Type B pancreatic cell (in vitro differentiated cells): ENCODE measurements at regions not wholly inside any gene's neighbourhood (a gene's known extent, or its start where the extent isn't known, plus 50 kb on each side); places are given as distances from the start of the nearest gene placed in this dataset.

Experiments
- DNase-seq: peaks from one replicate; pipeline ENCODE4 v3.0.0; 2021; ENCODE audit warnings: mixed read lengths; ENCODE audit not compliant: unreplicated experiment; ENCODE audit errors: extremely low spot score
- H3K27ac Mint-ChIP-seq: 2 replicates; pipeline ENCODE4 v1.8.0; 2021; ENCODE audit warnings: mild to moderate bottlenecking, mixed read lengths
- H3K27me3 Mint-ChIP-seq: 2 replicates; pipeline ENCODE4 v1.8.0; 2021; ENCODE audit warnings: mixed read lengths
- H3K36me3 Mint-ChIP-seq: 2 replicates; pipeline ENCODE4 v1.8.0; 2021; ENCODE audit warnings: mixed read lengths
- H3K4me1 Mint-ChIP-seq: one replicate; pipeline ENCODE4 v1.8.0; 2021; ENCODE audit warnings: mixed read lengths; ENCODE audit not compliant: unreplicated experiment
- H3K4me3 Mint-ChIP-seq: 2 replicates; pipeline ENCODE4 v1.8.0; 2021; ENCODE audit warnings: mild to moderate bottlenecking, mixed read lengths
- H3K9me3 Mint-ChIP-seq: 2 replicates; pipeline ENCODE4 v1.8.0; 2021; ENCODE audit warnings: mixed read lengths
- TF ChIP-seq, protein P1 (sequence below): fragments of 200-600 bp; sonication (generic); conservative IDR thresholded peaks from 2 replicates; pipeline ENCODE4 v1.5.0; 2021; ENCODE audit warnings: antibody characterized with exemption, mild to moderate bottlenecking

DNA sequence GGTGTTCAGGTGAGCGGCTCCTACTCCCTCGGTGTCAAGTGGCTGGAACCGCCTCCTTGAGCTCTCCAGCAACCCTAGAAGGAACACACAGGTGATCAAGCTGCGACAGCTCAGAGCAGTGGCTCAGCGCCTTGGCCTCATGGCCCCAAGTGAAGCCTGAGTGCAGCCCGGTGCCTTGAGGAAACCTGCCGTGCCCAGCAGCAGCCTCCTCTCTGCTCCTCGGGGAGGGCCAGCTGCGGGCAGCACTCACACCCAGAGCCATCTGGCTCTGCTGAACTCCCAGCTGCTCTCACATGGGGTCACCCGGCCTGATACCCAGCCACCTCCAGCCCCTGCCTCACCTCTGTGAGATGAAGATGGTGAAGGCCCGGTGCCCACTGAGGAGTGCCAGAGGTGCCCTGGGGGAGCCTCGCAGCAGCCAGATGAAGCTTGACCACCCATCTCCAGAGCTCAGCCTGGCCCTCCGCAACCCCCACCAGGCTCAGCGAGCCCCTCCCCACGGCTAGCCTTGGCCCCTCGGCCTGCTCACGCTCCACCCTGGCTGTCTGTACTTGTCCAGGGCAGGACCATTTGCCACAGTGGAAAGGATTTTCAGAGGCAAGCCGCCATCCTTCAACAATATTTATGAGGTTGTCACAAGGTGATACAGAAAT is 70.6 kb upstream of the RAB6C start:
- peak; percentile 53 for DNase-seq
- H3K4me1 Mint-ChIP-seq: peaks cover 13% of the 10 kb centered on the region
- H3K27ac Mint-ChIP-seq: no peak overlapping the region
- H3K27me3 Mint-ChIP-seq: peaks cover 4% of the 10 kb centered on the region
- H3K36me3 Mint-ChIP-seq: no peaks in the 10 kb centered on the region
- no peak overlapping the region for H3K4me3 Mint-ChIP-seq
- TF ChIP-seq, protein P1, sequence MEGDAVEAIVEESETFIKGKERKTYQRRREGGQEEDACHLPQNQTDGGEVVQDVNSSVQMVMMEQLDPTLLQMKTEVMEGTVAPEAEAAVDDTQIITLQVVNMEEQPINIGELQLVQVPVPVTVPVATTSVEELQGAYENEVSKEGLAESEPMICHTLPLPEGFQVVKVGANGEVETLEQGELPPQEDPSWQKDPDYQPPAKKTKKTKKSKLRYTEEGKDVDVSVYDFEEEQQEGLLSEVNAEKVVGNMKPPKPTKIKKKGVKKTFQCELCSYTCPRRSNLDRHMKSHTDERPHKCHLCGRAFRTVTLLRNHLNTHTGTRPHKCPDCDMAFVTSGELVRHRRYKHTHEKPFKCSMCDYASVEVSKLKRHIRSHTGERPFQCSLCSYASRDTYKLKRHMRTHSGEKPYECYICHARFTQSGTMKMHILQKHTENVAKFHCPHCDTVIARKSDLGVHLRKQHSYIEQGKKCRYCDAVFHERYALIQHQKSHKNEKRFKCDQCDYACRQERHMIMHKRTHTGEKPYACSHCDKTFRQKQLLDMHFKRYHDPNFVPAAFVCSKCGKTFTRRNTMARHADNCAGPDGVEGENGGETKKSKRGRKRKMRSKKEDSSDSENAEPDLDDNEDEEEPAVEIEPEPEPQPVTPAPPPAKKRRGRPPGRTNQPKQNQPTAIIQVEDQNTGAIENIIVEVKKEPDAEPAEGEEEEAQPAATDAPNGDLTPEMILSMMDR: no peak
- H3K9me3 Mint-ChIP-seq: no peaks in the 10 kb centered on the region

DNA sequence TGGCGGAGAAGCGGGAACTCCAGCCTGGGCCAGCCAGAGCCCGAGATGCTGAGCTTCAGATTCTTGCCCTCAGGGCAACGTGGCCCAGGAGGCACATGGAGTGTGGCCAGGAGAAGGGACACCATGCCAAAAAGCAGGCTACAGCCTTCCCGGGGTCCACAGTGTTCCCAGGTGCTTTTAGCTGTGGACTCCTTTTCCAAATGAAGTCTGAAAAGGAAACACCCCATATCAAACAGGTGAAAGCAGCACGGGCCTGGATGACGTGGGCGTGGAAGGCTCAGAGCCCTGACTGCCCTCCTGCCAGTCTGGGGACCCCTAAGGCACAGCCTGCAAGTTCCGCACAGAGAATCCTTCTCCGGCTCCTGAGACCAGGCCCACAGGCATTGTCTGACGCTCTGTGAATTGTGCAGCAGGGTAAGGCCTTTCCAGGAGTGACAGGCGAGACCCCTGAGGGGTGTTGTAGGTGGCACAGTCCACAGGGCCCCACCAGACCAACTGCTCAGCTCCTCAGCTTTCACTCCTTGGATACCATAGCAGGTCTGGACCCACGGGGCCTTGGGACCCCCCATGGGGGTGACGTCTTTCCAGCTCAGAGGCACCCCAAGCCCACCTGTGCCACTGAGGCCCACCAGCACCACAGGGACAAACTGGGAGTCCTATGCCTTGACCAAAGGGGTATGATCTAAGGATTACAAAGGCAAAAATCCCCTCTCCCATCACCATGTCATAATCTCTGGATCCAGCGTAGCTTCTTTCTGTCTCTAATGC is 69.6 kb upstream of the RAB6C start:
- Mint-ChIP-seq H3K4me1 (peaks cover 13% of the 10 kb centered on the region), H3K9me3 (no peaks in the 10 kb centered on the region), H3K36me3 (no peaks in the 10 kb centered on the region), H3K4me3 (no peak overlapping the region), H3K27me3 (peaks cover 4% of the 10 kb centered on the region), H3K27ac (no peak overlapping the region)
- TF ChIP-seq, protein P1: no peak
- peak; percentile 55 for DNase-seq

DNA sequence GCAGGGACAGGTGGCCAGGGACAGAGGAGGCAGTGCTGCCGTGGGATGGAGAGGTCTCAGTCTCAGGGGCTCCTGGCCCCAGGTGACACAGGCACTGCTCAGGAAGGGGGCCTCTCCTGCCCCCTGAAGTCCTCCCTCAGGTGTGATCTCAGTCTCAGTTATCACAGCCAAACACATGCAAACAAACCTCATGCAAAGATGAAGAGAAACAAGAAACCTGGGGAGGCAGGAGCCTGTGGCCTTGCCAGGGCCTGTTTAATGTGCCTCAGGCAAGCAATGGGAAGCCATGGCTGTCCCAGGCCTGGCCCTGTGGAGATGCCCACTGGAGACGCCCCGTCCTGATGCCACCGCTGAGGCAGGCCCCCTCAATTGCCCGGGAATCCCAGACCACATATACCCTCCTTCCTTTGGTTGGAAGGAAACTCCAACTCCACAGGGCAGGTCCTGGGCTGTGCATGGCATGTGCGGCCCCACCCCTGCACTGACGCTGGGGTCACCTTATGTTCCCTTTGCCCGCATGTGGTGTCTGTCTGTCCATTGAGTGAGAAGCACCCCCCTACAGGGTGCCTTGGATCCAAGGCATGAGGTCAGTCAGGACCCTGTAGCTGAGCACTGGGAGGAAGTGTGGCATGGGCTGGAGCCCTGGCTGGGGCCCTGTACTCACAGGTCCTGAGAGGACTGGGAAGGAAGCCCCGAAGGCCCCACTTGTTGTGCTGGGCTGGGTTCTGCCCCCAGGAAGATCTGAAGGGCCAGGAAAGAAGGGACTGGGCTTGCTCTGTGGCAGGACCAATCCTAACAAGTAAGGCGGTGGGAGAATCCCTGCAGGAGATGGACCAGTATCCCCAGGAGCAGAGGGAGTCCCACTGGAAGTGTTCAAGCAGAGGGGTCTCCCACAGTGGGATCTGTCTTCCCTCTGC is 68.8 kb upstream of the RAB6C start:
- TF ChIP-seq, protein P1: no peak
- Mint-ChIP-seq H3K36me3 (no peaks in the 10 kb centered on the region), H3K9me3 (no peaks in the 10 kb centered on the region), H3K27me3 (peaks cover 8% of the 10 kb centered on the region), H3K27ac (no peak overlapping the region), H3K4me1 (peaks cover 13% of the 10 kb centered on the region), H3K4me3 (no peak overlapping the region)
- DNase-seq: peak; percentile 48

DNA sequence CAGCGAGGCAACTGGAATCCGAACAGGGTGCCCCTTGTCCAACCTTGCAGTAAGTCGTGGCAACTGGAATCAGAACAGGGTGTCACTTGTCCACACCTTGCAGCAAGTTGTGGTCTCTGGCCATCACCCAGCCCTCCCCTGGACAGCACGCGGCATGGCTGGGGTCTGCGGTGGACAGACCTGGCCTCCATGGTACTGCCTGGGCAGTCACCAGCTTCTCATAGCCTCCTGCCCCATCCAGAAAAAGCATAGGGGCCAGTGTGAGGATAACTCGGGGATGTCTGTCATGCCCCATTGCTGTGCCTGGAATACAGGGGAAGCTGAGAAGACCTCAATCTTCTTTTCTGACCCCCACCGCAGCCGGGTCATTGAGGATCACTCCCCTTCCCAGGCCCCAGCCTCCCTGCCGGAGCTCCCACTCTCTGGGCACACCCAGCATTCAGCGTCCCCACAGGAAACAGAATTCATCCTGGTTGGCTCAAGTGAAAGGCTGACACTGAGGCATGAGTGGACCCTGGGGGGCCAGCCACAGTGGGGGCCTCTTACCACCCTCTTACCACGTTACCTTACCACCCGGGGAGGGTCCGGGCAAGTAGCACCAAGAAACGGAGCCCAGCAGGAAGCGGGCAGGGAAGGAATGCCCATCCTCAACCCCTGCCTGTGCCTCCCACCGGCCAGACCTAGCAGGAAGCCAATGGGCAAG is 68.0 kb upstream of the RAB6C start:
- Mint-ChIP-seq H3K27me3 (peaks cover 11% of the 10 kb centered on the region), H3K4me3 (no peak overlapping the region), H3K9me3 (no peaks in the 10 kb centered on the region), H3K36me3 (no peaks in the 10 kb centered on the region), H3K27ac (no peak overlapping the region), H3K4me1 (peaks cover 13% of the 10 kb centered on the region)
- TF ChIP-seq, protein P1: no peak
- DNase-seq: peak; percentile 56
